GM12878 (cell line): ENCODE measurements at regions not wholly inside any gene's neighbourhood (a gene's known extent, or its start where the extent isn't known, plus 50 kb on each side); places are given as distances from the start of the nearest gene placed in this dataset.

Experiments
- ATAC-seq: fragments of 200-7000 bp; cut with Tn5 transposase; 3 replicates; pipeline ENCODE4 v1.9.1; 2020; ENCODE audit warnings: mild to moderate bottlenecking, moderate library complexity
- BruUV-seq: library from RNA; stranded (reverse); fragments of 400-500 nt; replicated peaks from 2 replicates; lab custom pipeline; 2021; lab: Mats Ljungman, UMichigan
- CTCF ChIA-PET: fragments of 300-600 bp; sonication (Branson Sonifier 250); formaldehyde crosslinking; extraction: SDS; loops from one replicate; lab custom pipeline; 2021; ENCODE audit warnings: inconsistent platforms; lab: Yijun Ruan, JAX
- POLR2A ChIA-PET: fragments of 350-600 bp; formaldehyde crosslinking; extraction: SDS; loops from one replicate; lab custom pipeline; 2021; ENCODE audit warnings: inconsistent platforms; lab: Charles Lee
- RAD21 ChIA-PET: fragments of 300-600 bp; sonication (Branson Sonifier 250); formaldehyde crosslinking; loops from one replicate; lab custom pipeline; 2023; ENCODE audit warnings: antibody characterized with exemption; ENCODE audit not compliant: unreplicated experiment; lab: Charles Lee
- SMC1A ChIA-PET: fragments of 300-600 bp; sonication (Branson Sonifier 250); formaldehyde crosslinking; loops from one replicate; lab custom pipeline; 2023; ENCODE audit not compliant: unreplicated experiment, uncharacterized antibody; lab: Charles Lee
- DNase-seq: peaks from one replicate; pipeline ENCODE4 v3.0.0-alpha.2; 2011; ENCODE audit warnings: low read depth, low spot score
- FAIRE-seq: peaks from 3 replicates; lab custom pipeline; 2011; peaks lifted over from hg19 to GRCh38; lab: Jason Lieb, UNC
- H2AFZ ChIP-seq: 2 replicates; pipeline ENCODE4 v1.6.0; 2011; ENCODE audit warnings: low read depth, low read length, control low read depth; ENCODE audit not compliant: control insufficient read depth
- H3K27ac ChIP-seq: 2 replicates; pipeline ENCODE4 v1.5.1; 2011; ENCODE audit warnings: control low read depth; ENCODE audit not compliant: control insufficient read depth, insufficient read depth
- H3K27me3 ChIP-seq, 2 experiments: replicated peaks in 1 of 2; 2 replicates each; pipeline versions ENCODE4 v1.6.0 to v1.6.1; 2011; ENCODE audit warnings: low read length in 1 of 2; ENCODE audit not compliant: control insufficient read depth in 2 of 2, insufficient read depth in 2 of 2
- H3K36me3 ChIP-seq, 2 experiments: 2 replicates each; pipeline ENCODE4 v1.5.1; 2011; ENCODE audit warnings: low read length in 1 of 2; ENCODE audit not compliant: control insufficient read depth in 2 of 2, insufficient read depth in 2 of 2
- H3K4me1 ChIP-seq: 2 replicates; pipeline ENCODE4 v1.6.1; 2011; ENCODE audit warnings: mild to moderate bottlenecking, low read length, moderate library complexity, mixed read lengths; ENCODE audit not compliant: control insufficient read depth, insufficient read depth
- H3K4me2 ChIP-seq: 2 replicates; pipeline ENCODE4 v1.6.0; 2011; ENCODE audit warnings: control low read depth; ENCODE audit not compliant: control insufficient read depth, insufficient read depth
- H3K4me3 ChIP-seq: fragments of 200-600 bp; sonication (generic); 2 replicates; pipeline ENCODE4 v1.5.1; 2016
- H3K79me2 ChIP-seq: 2 replicates; pipeline ENCODE4 v1.6.0; 2011; ENCODE audit warnings: low read length; ENCODE audit not compliant: control insufficient read depth, insufficient read depth
- H3K9ac ChIP-seq: 2 replicates; pipeline ENCODE4 v1.8.0; 2011; ENCODE audit warnings: low read length, control low read depth, mixed read lengths; ENCODE audit not compliant: control insufficient read depth, insufficient read depth
- H3K9me3 ChIP-seq: replicated peaks from 3 replicates; pipeline ENCODE4 v1.5.1; 2011; ENCODE audit warnings: mild to moderate bottlenecking, low read length; ENCODE audit not compliant: control insufficient read depth, insufficient read depth
- H4K20me1 ChIP-seq: 2 replicates; pipeline ENCODE4 v1.6.0; 2011; ENCODE audit not compliant: control insufficient read depth, insufficient read depth
- CHD1 ChIP-seq: IDR thresholded peaks from 2 replicates; pipeline ENCODE4 v1.6.1; 2012; ENCODE audit warnings: low read depth, low read length, improper control_type of control experiment
- EGR1 ChIP-seq, 2 experiments: IDR thresholded peaks; 1 replicate in 1 of 2; 2 replicates in 1 of 2; pipeline ENCODE4 v1.6.1; 2011 to 2012; ENCODE audit warnings: low read depth in 2 of 2, low read length in 2 of 2, borderline replicate concordance in 1 of 2, mild to moderate bottlenecking in 1 of 2, moderate library complexity in 1 of 2
- GABPA ChIP-seq: IDR thresholded peaks from 2 replicates; pipeline ENCODE4 v1.6.1; 2014; ENCODE audit warnings: antibody characterized with exemption, low read depth, mild to moderate bottlenecking, inconsistent platforms
- MXI1 ChIP-seq: fragments of 150-350 bp; IDR thresholded peaks from 2 replicates; pipeline ENCODE4 v1.6.1; 2011; ENCODE audit warnings: low read depth, mild to moderate bottlenecking, inconsistent platforms, low read length, improper control_type of control experiment
- MYB ChIP-seq: fragments of 150-350 bp; IDR thresholded peaks from 2 replicates; pipeline ENCODE4 v1.6.1; 2014; ENCODE audit warnings: mild to moderate bottlenecking, low read depth, low read length, borderline replicate concordance
- MYC ChIP-seq: IDR thresholded peaks from 2 replicates; pipeline ENCODE4 v1.6.1; 2011; ENCODE audit warnings: mild to moderate bottlenecking, low read length, moderate library complexity, inconsistent platforms; ENCODE audit not compliant: insufficient read depth, insufficient replicate concordance, insufficient read length, severe bottlenecking
- PAX8 ChIP-seq: fragments of 450-650 bp; IDR thresholded peaks from 2 replicates; pipeline ENCODE4 v1.6.1; 2017; ENCODE audit warnings: mild to moderate bottlenecking, moderate library complexity
- POLR2AphosphoS5 ChIP-seq: IDR thresholded peaks from 2 replicates; pipeline ENCODE4 v1.6.1; 2011; ENCODE audit warnings: mild to moderate bottlenecking, low read length, inconsistent platforms
- POU2F2 ChIP-seq: IDR thresholded peaks from 3 replicates; pipeline ENCODE4 v1.6.1; 2011; ENCODE audit warnings: low read depth, mild to moderate bottlenecking, low read length, borderline replicate concordance
- SREBF1 ChIP-seq: IDR thresholded peaks from 2 replicates; pipeline ENCODE4 v1.6.1; 2012; ENCODE audit warnings: mild to moderate bottlenecking, low read length
- SUPT20H ChIP-seq: IDR thresholded peaks from 2 replicates; pipeline ENCODE4 v1.6.1; 2011; ENCODE audit warnings: low read depth, mild to moderate bottlenecking, low read length, moderate library complexity, borderline replicate concordance; ENCODE audit not compliant: control insufficient read depth
- YBX1 ChIP-seq: fragments of 450-650 bp; IDR thresholded peaks from 2 replicates; pipeline ENCODE4 v1.6.1; 2016; ENCODE audit warnings: antibody characterized with exemption
- ZBED1 ChIP-seq: IDR thresholded peaks from 2 replicates; pipeline ENCODE4 v1.6.1; 2016; ENCODE audit warnings: borderline replicate concordance
- ZNF24 ChIP-seq: fragments of 450-650 bp; IDR thresholded peaks from 2 replicates; pipeline ENCODE4 v1.6.1; 2017; ENCODE audit warnings: antibody characterized with exemption, mild to moderate bottlenecking
- WGBS: methylation state at CpG from one replicate; pipeline ENCODE4 v1.1.6; 2016; ENCODE audit warnings: low lambda C conversion rate; ENCODE audit not compliant: insufficient replicate concordance, insufficient coverage; ENCODE audit errors: missing lambda C conversion rate; 5-methylcytosine and 5-hydroxymethylcytosine counted together
- in situ Hi-C: fragments of 300-500 bp; cut with MboI; formaldehyde crosslinking; loops from 9 replicates; pipeline ENCODE4 v1.14.3; 2018; ENCODE audit warnings: mixed read lengths
- intact Hi-C: fragments of 100-400 bp; cut with micrococcal nuclease; formaldehyde crosslinking; loops from one replicate; pipeline ENCODE4 v1.14.2; 2022; ENCODE audit not compliant: unreplicated experiment
- TF ChIP-seq, protein P1 (sequence below): IDR thresholded peaks from 2 replicates; pipeline ENCODE4 v1.6.1; 2012; ENCODE audit warnings: low read depth, low read length, improper control_type of control experiment
- TF ChIP-seq, protein P2 (sequence below): IDR thresholded peaks from 2 replicates; pipeline ENCODE4 v1.6.1; 2011; ENCODE audit warnings: borderline replicate concordance, low read depth, mild to moderate bottlenecking, moderate library complexity, mixed read lengths, low read length; ENCODE audit not compliant: insufficient read depth; ENCODE audit errors: extremely low read length
- TF ChIP-seq, protein P3 (sequence below): fragments of 450-650 bp; IDR thresholded peaks from 2 replicates; pipeline ENCODE4 v1.6.1; 2014; ENCODE audit warnings: mild to moderate bottlenecking

DNA sequence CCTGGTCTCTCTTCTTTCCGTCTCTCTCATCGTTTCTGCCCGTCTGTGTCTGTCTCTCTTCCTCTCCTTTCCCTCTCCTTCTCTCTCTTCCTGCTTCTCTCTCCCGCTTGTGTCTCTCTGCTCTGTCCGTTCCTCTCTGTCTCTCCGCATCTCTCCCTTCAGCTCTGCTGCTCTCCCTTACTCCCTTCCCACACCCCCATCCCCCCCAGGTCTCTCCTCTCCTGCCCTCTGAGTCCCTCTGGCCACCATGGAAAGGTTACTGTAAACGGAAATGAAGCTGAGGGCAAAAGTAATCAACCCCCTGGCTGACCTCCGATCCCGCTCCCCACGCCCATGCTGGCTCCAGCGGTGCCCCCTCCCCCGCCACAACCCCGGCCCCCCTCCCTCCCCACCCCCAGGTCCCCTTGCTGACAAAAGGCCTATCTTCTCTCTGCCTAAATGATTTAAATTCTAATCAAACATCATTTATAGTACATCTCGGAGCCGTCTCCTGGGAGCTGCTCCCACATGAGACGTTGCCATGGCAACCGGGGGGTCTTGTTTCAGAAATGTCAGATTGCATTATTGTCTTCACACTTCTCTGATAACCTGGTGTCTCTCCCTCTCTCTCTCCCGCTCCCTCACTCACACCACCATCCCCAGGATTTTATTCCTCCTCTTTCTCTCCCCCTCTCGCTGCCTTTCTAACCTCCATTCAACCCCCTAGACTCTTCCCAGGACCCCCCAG is 203.8 kb downstream of the RBM19 start:
- ChIA-PET SMC1A (no interaction called here), CTCF (no interaction called here), POLR2A (no interaction called here), RAD21 (no interaction called here)
- H4K20me1 ChIP-seq: no peaks in the 10 kb centered on the region
- no TSS peak for BruUV-seq
- no peaks in the 10 kb centered on the region for H3K79me2 ChIP-seq
- ATAC-seq: no peak
- no peak overlapping the region for H2AFZ ChIP-seq
- H3K27me3 ChIP-seq: peaks cover 0 to under 1% of the 10 kb centered on the region in 2 experiments; a peak in 3 of 4 replicates
- no peaks in the 10 kb centered on the region for H3K36me3 ChIP-seq
- no peak for FAIRE-seq
- no peaks in the 10 kb centered on the region for H3K4me1 ChIP-seq
- H3K4me3 ChIP-seq: no peak overlapping the region
- TF ChIP-seq ZNF24: no peak
- no peak for TF ChIP-seq SUPT20H
- no peak for TF ChIP-seq ZBED1
- no peak for TF ChIP-seq EGR1 (IDR thresholded peaks at IDR 0.05; ENCODE audit: borderline replicate concordance in 1 of 2, low read depth in 2 of 2, low read length in 2 of 2)
- 16% methylated on average over 12 of the region's 19 CpGs for WGBS
- H3K9me3 ChIP-seq: no peaks in the 10 kb centered on the region
- no peak overlapping the region for H3K27ac ChIP-seq
- DNase-seq: no peak
- H3K9ac ChIP-seq: no peak overlapping the region
- H3K4me2 ChIP-seq: no peak overlapping the region
- intact Hi-C loops (no loop called here), in situ Hi-C loops (no loop called here)

DNA sequence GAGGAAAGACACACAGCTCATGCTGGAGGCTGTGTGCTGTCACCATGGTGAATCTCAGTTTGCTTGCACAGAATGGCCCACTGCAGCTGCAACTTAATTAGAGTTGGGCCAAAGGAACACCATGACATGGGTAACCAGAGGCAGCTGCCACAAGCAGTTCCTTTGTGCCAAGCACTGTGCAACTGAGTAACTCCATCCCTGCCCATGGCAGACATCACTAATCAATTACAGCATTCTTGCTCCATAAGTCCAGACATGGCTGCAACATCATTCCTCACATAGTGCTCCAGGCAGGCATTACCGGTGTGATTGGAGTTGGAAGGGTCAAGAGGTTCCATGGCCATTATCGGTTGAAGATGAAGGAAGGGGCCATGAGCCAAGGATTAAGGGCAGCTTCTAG is 207.0 kb downstream of the RBM19 start:
- SMC1A ChIA-PET: no interaction called here
- TF ChIP-seq SREBF1 (no peak), PAX8 (no peak), GABPA (no peak), POU2F2 (no peak), MXI1 (no peak), MYC (no peak), POLR2AphosphoS5 (no peak), CHD1 (no peak), MYB (no peak), YBX1 (no peak)
- TF ChIP-seq, protein P1, sequence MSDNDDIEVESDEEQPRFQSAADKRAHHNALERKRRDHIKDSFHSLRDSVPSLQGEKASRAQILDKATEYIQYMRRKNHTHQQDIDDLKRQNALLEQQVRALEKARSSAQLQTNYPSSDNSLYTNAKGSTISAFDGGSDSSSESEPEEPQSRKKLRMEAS: no peak
- TF ChIP-seq, protein P2, sequence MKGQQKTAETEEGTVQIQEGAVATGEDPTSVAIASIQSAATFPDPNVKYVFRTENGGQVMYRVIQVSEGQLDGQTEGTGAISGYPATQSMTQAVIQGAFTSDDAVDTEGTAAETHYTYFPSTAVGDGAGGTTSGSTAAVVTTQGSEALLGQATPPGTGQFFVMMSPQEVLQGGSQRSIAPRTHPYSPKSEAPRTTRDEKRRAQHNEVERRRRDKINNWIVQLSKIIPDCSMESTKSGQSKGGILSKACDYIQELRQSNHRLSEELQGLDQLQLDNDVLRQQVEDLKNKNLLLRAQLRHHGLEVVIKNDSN: no peak
- TF ChIP-seq, protein P3, sequence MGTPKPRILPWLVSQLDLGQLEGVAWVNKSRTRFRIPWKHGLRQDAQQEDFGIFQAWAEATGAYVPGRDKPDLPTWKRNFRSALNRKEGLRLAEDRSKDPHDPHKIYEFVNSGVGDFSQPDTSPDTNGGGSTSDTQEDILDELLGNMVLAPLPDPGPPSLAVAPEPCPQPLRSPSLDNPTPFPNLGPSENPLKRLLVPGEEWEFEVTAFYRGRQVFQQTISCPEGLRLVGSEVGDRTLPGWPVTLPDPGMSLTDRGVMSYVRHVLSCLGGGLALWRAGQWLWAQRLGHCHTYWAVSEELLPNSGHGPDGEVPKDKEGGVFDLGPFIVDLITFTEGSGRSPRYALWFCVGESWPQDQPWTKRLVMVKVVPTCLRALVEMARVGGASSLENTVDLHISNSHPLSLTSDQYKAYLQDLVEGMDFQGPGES: no peak

More for the DNA sequence above, 207.0 kb downstream of the RBM19 start:
- no peak for FAIRE-seq
- BruUV-seq: no TSS peak
- Histone ChIP-seq H4K20me1 (no peaks in the 10 kb centered on the region), H3K4me1 (no peaks in the 10 kb centered on the region), H3K79me2 (no peaks in the 10 kb centered on the region), H3K27me3 (peaks cover 0 to 2% of the 10 kb centered on the region in 2 experiments; a peak in 3 of 4 replicates), H3K36me3 (no peaks in the 10 kb centered on the region), H3K4me2 (no peak overlapping the region), H3K9me3 (no peaks in the 10 kb centered on the region), H2AFZ (no peak overlapping the region), H3K4me3 (no peak overlapping the region), H3K9ac (no peak overlapping the region), H3K27ac (no peak overlapping the region)
- 96% methylated on average over 2 of the region's 2 CpGs for WGBS
- DNase-seq: no peak
- intact Hi-C loops (no loop called here), in situ Hi-C loops (no loop called here)
- no peak for ATAC-seq
- CTCF ChIA-PET: no interaction called here
- RAD21 ChIA-PET: no interaction called here
- POLR2A ChIA-PET: no interaction called here
